ENCODE measurements at regions not wholly inside any gene's neighbourhood (a gene's known extent, or its start where the extent isn't known, plus 50 kb on each side); places are given as distances from the start of the nearest gene placed in this dataset.

DNA sequence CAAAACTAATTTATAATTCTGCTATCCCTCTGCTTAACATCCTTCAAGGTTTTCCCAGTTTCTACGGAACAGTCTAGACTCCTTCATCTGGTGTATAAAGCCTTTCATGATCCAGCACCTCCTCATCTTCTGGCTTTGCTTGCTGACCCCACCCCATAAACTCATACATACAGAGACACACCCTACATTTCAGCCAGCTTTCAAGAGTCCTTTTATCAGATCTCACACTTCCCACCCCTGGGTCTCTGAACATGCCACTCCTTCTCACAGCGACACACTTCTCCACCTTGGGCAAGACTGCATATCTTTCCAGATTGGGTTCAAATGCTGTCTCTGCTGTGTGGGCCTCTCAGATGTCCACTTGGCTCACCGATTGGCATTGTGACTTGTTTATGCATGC lies 166.8 kb upstream of the LPP start (continued):
- TF ChIP-seq EHF (CRISPR knock-in tag; IDR thresholded peaks at IDR 0.05), result no peak
- no peak for TF ChIP-seq MYC (IDR thresholded peaks at IDR 0.05; ENCODE audit: borderline replicate concordance, low read length)
- TF ChIP-seq MAZ (IDR thresholded peaks at IDR 0.05; ENCODE audit: borderline replicate concordance, low read depth, low read length), result no peak
- no peak for TF ChIP-seq CBX2 (IDR thresholded peaks at IDR 0.05; ENCODE audit: borderline replicate concordance, low read depth)

- FAIRE-seq, result no peak
- no peak overlapping the region for H3K4me3 ChIP-seq
- H3K4me2 ChIP-seq, result no peak overlapping the region
- DNase-seq (ENCODE audit: low read depth in 1 of 2, low spot score in 1 of 2), result no peak
- no peak for ATAC-seq
- ChIA-PET CTCF (no interaction called here), POLR2A (no interaction called here)
- WGBS (ENCODE audit: missing lambda C conversion rate), result 87% methylated on average over 4 of the region's 4 CpGs
- no peaks in the 10 kb centered on the region for H3K9me3 ChIP-seq
- peaks cover 19% of the 10 kb centered on the region for H3K4me1 ChIP-seq
- H3K27ac ChIP-seq, result no peak overlapping the region
- TF ChIP-seq, protein P1, sequence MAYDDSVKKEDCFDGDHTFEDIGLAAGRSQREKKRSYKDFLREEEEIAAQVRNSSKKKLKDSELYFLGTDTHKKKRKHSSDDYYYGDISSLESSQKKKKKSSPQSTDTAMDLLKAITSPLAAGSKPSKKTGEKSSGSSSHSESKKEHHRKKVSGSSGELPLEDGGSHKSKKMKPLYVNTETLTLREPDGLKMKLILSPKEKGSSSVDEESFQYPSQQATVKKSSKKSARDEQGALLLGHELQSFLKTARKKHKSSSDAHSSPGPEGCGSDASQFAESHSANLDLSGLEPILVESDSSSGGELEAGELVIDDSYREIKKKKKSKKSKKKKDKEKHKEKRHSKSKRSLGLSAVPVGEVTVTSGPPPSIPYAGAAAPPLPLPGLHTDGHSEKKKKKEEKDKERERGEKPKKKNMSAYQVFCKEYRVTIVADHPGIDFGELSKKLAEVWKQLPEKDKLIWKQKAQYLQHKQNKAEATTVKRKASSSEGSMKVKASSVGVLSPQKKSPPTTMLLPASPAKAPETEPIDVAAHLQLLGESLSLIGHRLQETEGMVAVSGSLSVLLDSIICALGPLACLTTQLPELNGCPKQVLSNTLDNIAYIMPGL (CRISPR knock-in tag; IDR thresholded peaks at IDR 0.05; ENCODE audit: borderline replicate concordance), result no peak
- no peak for TF ChIP-seq NPAS2 (CRISPR knock-in tag; IDR thresholded peaks at IDR 0.05; ENCODE audit: borderline replicate concordance)
- TF ChIP-seq PHF8 (IDR thresholded peaks at IDR 0.05; ENCODE audit: borderline replicate concordance, low read depth), result no peak
Measured at GRCh38 chr3:187987924-187988323, 166.0 kb upstream of the LPP start.

DNA sequence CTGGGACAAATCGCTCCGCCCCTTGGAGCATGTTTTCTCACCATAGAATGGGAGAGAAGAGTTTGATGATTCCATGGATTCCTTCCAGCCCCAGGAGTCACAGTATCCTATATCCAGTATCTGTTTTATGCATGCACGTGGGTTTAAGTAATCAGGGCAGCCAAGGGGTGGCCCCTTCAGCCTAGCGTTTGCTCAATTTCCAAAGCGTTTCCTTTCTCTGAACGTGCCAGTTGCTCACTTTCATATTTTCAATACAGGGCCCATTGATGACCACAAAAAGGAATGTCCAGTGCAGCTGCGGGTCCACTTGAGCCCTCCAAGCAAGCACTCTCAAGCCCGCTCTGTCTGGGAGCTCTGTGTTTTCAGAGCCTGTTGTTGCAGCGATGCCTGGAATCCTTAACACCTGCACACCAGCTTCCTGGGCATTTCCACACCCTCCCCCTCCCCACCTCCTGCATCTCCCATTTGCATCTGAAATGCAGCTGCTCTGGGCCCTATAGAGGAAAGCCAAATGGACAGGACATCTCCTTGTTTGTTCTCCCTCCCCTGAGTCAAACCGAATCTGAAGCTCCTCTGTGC lies 164.3 kb upstream of the LPP start:
- Histone ChIP-seq H3K9me3 (no peaks in the 10 kb centered on the region), H3K4me2 (no peak overlapping the region), H3K27ac (no peak overlapping the region), H3K4me1 (peaks cover 19% of the 10 kb centered on the region), H3K4me3 (no peak overlapping the region)
- ChIA-PET CTCF (interaction anchor here (1.2 to 1.5 kb wide), 2 partner anchors 14 to 249 kb away, joined by 3 to 5 read pairs; no protein-coding TSS in a partner anchor), POLR2A (no interaction called here)
- TF ChIP-seq, protein P1 (CRISPR knock-in tag; IDR thresholded peaks at IDR 0.05; ENCODE audit: borderline replicate concordance), result no peak
- TF ChIP-seq SREBF2 (IDR thresholded peaks at IDR 0.05), result no peak
- 90% methylated on average over 10 of the region's 10 CpGs for WGBS (ENCODE audit: missing lambda C conversion rate)
- ATAC-seq, result no peak
- DNase-seq (ENCODE audit: low read depth in 1 of 2, low spot score in 1 of 2), result no peak
- no peak for FAIRE-seq

DNA sequence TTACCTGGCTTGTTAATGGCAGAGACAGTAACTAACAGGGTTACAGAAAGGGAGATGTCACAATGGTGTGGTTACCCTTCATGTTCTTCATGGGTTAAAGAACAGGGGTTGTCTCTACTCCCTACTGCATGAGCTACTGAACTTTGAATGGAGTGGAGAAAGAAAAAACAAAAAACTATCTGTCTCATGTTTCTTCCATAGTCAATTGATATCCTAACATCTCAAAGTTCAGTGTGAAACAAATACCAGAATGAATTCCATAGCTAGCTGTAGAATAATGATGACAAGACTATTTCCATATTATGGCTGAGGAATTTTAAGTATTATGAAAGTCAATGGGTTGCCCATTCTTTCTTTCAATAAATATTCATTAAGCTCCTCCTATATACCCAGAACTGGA lies 161.3 kb upstream of the LPP start:
- TF ChIP-seq EHMT2 (IDR thresholded peaks at IDR 0.05; ENCODE audit: low read depth) (no peak), MAFK (IDR thresholded peaks at IDR 0.05; ENCODE audit: partially characterized antibody) (peak; percentile 41)
- FAIRE-seq, result no peak
- Histone ChIP-seq H3K4me1 (0 out of 3 replicates have a peak, but pooled peaks cover 5% of the 10 kb centered on the region), H3K9me3 (no peaks in the 10 kb centered on the region), H3K27ac (no peak overlapping the region), H3K4me3 (no peak overlapping the region), H3K4me2 (no peak overlapping the region)
- no peak for ATAC-seq
- ChIA-PET CTCF (interaction anchor here (1.1 kb wide), 1 partner anchor 252 kb away, joined by 3 read pairs; no protein-coding TSS in a partner anchor), POLR2A (no interaction called here)
- DNase-seq (ENCODE audit: low read depth in 1 of 2, low spot score in 1 of 2), result no peak

GRCh38 chr3:187994221-187995042 lies 159.5 kb upstream of the LPP start:
- Histone ChIP-seq H3K27ac (no peak overlapping the region), H3K4me1 (0 out of 3 replicates have a peak, but pooled peaks cover 10% of the 10 kb centered on the region), H3K4me2 (no peak overlapping the region), H3K9me3 (no peaks in the 10 kb centered on the region), H3K4me3 (no peak overlapping the region)
- POLR2A ChIA-PET, result no interaction called here
- TF ChIP-seq, protein P2, sequence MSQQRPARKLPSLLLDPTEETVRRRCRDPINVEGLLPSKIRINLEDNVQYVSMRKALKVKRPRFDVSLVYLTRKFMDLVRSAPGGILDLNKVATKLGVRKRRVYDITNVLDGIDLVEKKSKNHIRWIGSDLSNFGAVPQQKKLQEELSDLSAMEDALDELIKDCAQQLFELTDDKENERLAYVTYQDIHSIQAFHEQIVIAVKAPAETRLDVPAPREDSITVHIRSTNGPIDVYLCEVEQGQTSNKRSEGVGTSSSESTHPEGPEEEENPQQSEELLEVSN (IDR thresholded peaks at IDR 0.05; ENCODE audit: borderline replicate concordance, low read depth), result no peak
- no peak for TF ChIP-seq FOSL2 (IDR thresholded peaks at IDR 0.05)
- TF ChIP-seq FOSL2 (CRISPR knock-in tag; IDR thresholded peaks at IDR 0.05), result no peak
- TF ChIP-seq MAZ (IDR thresholded peaks at IDR 0.05; ENCODE audit: borderline replicate concordance, low read depth, low read length), result no peak
- TF ChIP-seq RCOR1 (IDR thresholded peaks at IDR 0.05; ENCODE audit: low read depth, low read length), result no peak
- no peak for TF ChIP-seq NPAS2 (CRISPR knock-in tag; IDR thresholded peaks at IDR 0.05; ENCODE audit: borderline replicate concordance)
- TF ChIP-seq JUNB (IDR thresholded peaks at IDR 0.05), result no peak
- no peak for TF ChIP-seq ZNF302 (CRISPR knock-in tag; IDR thresholded peaks at IDR 0.05)
- TF ChIP-seq SREBF2 (IDR thresholded peaks at IDR 0.05), result no peak
- DNase-seq (ENCODE audit: low read depth in 1 of 2, low spot score in 1 of 2), result no peak
- CTCF ChIA-PET, result no interaction called here
- ATAC-seq, result no peak
- 85% methylated on average over 4 of the region's 4 CpGs for WGBS (ENCODE audit: missing lambda C conversion rate)
- FAIRE-seq, result no peak

Data from A549 (cell line).